ENCODE measurements at regions not wholly inside any gene's neighbourhood (a gene's known extent, or its start where the extent isn't known, plus 50 kb on each side); places are given as distances from the start of the nearest gene placed in this dataset.
"Not testable (repeated sequence)": the region's sequence is repeated elsewhere in the genome, so short reads cannot be mapped to it uniquely, and the experiment has no call there.

DNA sequence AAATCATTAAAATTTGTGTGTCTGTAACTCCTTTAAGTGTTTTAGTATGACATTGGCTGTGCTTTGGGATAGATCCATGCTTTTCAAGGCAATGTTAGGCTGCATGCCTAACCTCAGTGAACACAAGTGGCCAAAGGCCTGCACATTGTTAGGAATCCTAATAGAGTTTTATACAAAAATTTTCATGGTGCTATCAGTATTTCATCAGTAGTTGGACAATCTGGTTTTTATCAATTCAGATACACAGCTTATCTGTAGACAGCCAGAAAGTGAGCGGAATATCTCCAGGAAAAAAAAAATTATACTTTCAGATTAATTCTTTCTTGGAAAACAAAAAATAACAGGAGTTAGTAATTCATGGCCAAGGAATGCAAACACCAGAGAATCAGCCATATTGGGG is 324.0 kb upstream of the PDE3A start:
- no peak for DNase-seq (ENCODE audit: low spot score)

DNA sequence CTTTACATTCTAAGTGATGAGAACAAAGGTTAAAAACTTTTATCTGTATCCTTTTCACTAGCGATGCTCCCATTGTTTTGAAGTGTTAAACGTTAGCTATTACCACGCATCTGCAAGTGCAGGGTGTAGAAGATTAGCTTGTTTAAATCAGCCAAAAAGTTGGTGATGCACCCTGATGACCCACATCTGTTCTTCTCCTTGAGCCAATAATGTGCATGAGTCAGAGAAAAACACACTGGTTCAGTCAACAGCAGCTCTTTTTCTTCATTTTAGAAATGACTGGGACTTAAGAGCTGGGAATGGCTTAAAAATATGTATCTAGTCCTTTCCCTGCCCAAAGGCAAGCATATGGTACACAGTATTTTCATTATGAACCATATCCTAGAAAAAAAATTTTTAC is 323.5 kb upstream of the PDE3A start:
- DNase-seq (ENCODE audit: low spot score) = no peak

DNA sequence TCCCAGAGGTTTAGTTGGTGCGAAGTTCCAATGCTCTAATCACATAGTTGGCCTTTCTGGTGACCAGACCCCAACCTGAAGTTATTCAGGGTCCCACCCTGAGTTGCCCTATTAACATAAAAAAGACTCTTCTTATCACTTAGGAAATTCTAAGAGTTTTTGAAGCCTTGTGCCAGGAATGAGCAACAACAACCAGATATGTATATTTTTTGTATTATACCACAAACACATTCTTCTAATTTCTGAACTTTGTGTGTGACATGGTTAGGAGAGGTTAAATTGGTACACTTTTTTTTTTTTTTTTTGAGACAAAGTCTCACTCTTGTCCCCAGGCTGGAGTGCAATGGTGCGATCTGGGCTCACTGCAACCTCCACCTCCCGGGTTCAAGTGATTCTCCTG is 320.4 kb upstream of the PDE3A start:
- no peak for DNase-seq (ENCODE audit: low spot score)

DNA sequence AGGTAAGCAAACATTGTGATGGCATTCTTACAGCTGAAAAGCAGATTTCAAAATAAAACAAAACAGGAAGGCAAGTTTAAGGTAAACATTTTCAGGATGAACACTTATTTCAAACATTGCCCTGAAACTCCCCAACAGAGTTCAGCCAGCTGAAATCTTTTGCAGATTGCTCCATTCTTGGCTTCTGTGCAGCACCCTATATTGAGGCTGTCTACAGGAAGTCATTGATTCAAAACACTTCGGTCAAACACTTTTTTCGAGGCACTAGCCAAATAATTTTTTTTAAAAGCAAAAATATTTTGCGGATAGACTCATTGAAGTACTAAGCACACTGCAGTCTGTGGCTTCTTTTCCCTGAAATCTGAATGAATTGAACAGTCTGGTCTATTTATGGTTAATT is 318.1 kb upstream of the PDE3A start:
- no peak for DNase-seq (ENCODE audit: low spot score)

DNA sequence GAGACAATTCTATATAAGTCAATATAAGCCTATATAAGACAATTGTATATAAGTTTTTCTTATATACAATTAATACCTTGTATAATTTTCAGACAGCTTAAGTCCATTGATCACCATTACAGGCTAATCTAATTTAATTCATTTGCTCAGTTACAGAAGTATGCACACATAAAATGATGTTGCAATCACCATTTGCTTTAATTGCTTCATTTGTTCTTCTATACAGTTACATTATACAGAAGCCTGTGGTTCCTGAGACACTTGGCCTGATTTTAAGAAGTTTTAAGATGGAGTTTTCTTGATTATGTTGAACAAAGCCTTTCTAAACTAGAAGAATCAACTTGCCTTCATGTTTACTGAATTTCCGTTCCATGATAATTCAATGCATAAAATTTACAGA is 314.6 kb upstream of the PDE3A start:
- DNase-seq (ENCODE audit: low spot score) = no peak

DNA sequence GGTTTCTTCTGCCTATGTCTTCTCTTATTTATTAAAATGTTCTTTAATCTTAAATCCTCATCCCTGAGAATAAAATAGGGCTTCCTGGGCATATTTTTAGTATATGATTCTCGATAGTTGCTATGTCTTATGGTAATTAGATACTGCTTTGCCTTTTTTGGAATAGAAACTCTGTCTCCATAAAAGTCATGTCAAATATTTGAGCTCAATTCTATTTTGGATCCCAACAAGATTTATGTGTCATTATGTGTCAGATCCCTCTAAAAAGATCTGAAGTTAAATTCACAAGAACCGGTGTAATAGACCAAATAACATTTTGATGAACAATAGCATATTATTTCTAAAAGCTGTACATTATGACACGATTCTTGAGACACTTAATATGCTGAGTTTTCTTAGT is 312.5 kb upstream of the PDE3A start:
- DNase-seq (ENCODE audit: low spot score) = no peak

DNA sequence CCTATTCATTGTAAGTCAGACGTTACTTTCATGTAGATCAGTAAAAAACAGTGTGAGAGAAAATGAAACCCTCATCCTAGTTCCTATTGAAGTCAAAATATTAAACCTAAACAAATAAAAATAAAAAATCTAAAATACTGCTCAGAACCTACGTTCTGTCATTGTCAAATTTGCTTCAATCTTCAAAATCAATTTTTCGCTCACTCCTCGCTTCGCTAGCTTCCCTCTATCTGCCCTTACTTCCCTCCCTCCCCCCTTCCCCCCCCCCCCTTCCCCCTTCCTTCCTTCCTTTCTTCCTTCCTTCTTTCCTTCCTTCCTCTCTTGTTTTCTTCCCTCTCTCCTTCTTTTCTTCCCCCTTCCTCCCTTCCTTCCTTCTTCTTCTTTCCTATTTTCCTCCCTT is 310.9 kb upstream of the PDE3A start:
- DNase-seq (ENCODE audit: low spot score) = no peak

DNA sequence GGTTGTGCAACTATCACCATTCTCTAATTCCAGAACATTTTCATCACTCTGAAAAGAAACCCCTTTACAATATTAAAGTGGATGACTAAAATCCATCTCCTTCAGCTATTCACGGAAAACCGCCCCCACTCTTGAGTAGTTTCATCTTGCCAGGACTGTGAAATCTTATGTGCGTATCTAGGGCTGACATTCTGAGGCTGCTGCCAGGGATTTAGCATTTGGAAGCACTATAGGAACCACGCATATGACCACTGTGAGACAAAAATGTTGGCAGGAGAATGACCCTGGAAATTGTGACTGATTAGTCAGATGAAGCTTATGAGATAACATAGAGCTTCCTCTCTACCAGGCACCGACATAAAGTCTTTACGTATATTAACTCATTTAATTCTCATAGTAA is 305.2 kb upstream of the PDE3A start:
- no peak for DNase-seq (ENCODE audit: low spot score)

DNA sequence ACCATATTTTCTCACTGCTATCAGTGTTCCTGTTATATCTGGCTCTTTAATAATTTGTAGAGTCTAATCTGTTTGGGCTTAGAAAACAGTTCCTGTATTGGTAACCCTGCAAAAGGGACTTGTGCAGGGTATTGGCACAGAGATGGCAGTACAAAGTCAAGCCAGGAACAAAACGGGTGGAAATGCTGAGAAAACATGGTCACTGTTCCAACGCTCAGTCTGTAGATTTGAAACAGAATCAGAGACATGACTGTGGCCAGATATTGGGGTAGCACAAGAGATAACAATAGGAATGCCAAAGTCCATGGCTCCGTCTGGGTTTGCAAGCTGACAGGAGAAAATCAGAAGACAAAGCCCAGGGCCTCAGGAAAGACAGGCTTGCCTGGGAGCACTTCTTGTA is 290.7 kb upstream of the PDE3A start:
- no peak for DNase-seq (ENCODE audit: low spot score)

DNA sequence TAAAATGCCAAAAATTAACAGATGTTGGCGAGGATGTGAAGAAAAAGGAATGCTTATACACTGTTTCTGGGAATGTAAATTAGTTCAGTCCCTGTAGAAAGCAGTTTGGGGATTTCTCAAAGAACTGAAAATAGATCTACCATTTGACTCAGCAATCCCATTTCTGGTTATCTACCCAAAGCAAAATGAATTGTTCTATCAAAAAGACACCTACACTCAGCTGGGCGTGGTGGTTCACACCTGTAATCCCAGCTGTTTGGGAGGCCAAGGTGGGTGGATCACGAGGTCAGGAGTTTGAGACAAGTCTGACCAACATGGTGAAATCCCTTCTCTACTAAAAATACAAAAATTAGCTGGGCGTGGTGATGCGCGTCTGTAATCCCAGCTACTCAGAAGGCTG is 279.3 kb upstream of the PDE3A start:
- DNase-seq (ENCODE audit: low spot score) = no peak

DNA sequence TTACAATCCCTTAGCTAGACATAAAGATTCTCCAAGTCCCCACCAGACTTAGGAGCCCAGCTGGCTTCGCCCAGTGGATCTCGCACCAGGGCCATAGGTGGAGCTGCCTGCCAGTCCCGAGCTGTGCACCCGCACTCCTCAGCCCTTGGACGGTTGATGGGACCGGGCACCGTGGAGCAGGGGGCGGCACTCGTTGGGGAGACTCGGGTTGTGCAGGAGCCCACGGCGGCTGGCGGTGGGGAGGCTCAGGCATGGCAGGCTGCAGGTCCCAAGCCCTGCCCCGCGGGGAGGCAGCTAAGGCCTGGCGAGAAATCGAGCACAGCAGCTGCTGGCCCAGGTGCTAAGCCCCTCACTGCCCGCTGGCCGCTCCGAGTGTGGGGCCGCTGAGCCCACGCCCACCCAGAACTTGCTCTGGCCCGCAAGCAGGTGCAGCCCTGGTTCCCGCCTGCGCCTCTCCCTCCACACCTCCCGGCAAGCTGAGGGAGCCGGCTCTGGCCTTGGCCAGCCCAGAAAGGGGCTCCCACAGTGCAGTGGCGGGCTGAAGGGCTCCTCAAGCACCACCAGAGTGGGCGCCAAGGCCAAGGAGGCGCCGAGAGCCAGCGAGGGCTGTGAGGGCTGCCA is 275.0 kb upstream of the PDE3A start:
- DNase-seq (ENCODE audit: low spot score) = not testable (repeated sequence)

DNA sequence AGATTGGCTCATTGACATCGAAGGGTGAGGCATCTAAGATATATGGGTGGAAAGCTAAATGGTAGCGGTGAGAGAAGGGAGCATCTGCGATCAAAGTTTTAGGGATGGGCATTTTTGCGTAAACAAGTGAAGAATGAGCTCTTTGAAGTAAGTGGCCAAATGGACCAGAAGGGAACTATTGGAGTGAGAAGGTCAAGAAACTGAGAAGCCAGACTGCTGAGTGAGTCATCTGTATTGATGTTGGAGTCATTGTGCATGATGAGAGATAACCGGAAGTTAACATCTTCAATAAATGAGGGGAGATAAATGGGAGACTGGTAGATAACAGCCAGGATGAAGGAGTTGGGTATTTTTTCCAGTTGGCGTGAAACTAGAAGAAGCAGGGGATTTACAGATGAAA is 271.9 kb upstream of the PDE3A start:
- DNase-seq (ENCODE audit: low spot score) = no peak

DNA sequence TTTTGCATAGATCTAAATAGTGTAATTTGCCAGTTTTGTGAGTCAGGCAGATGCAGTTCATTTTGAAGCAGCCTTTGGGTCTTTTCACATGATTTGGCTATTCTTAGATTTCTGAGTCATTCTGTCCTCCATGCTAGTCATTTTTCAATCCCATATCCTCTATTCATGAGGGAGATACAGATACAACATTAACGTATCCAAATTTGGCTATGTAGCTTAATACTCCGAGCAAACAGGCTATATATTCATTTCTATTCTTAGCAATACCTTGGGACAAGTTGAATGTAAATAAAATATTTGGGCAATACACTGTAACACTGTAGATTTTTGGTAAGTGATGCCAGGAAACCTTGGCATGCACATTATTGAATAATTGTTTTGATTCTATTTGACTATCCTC is 270.7 kb upstream of the PDE3A start:
- no peak for DNase-seq (ENCODE audit: low spot score)

DNA sequence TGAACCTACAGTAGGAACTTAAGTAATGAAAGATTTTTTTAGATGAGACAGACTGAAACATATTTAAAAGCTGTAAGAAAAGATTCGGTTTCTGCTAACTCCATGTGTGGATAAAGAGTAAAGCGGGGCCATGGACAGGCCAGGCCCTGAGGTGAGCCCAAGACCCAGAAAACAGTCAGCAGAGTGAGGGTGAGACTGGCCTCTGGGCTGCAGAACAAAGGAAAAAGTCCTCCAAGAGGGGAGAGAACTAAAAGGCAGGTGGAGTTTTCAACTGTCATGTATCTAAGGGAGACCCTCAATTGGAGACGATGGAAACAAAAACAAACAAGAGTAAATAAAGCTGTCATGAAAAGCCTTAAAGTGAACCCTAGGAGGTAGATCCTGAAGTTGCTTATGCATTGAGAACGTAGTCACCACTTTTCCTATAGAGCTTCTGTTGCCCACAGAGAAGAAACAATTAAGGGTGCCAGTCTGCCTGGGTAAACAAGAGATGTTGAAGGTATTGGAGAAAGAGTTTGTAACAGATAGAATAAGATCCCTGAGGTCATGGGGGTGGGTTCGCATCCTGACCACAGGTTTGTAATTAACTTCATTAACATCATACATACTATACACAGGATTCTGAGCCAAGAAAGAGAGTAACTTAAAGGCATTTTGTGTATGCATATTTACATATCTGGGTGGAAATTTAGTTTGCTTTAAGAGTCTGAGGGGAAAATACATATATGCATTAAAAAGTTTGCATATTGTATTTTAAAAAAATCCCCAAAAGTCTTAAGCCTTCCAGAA is 268.7 kb upstream of the PDE3A start:
- no peak for DNase-seq (ENCODE audit: low spot score)

DNA sequence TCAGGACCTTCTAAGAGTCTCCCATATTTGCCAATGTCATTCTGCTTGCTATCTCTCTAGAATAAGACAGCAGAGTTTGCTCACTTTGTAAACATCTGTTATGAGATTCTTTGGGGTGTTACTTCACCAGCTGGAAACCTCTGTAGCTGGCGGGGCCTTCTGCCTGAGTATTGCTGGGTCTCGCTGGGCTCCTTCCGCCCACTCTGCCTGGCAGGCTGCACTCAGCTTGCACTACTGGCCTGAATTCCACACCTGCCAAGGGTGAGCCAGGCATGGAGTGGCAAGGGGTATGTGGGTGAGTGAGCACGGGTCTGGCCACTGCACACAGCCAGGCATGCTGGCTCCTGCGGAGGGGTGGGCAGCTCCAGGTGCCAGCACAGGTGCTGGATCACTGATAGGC is 267.3 kb upstream of the PDE3A start:
- no peak for DNase-seq (ENCODE audit: low spot score)

DNA sequence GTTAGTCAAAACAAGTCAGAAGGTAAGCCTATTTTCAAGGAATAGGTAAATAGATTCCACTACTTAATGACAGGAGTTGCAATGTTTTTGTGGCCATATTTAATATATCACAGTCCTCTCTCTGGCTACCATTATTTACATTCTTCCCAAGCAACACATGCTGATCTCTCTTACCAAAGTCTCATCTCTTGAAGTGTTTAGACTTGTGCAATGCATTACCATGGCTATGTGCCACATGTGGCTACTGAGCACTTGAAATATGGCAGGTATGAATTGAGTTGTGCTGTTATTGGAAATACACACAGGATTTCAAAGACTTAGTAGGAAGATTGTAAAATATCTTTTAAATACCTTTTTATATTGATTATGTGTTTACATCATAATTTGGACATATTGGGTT is 262.4 kb upstream of the PDE3A start:
- no peak for DNase-seq (ENCODE audit: low spot score)

DNA sequence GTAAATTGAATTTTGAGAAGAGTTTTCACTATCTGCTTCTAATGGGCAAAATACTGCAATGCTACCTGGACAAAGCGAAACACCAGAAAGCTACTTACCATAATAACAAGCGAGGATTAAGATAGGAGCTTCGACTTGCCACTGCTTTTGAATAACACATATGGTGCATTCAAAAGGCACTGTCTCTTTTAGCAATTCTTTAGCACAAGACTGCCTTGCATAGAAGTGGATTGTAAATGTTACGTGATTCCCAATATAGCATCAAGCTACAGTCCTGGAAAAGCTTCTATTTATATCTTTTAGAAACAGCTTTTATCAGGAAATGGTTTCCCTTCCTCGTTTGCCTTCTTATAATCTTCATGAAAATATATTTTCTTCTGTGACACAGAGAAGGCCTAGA is 258.7 kb upstream of the PDE3A start:
- DNase-seq (ENCODE audit: low spot score) = no peak

DNA sequence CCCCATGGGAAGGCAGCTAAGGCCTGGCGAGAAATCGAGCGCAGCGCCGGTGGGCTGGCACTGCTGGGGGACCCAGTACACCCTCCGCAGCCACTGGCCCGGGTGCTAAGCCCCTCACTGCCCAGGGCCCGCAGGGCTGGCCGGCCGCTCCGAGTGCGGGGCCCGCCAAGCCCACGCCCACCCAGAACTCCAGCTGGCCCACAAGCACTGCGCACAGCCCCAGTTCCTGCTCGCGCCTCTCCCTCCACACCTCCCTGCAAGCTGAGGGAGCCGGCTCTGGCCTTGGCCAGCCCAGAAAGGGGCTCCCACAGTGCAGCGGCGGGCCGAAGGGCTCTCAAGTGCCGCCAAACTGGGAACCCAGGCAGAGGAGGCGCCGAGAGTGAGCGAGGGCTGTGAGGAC is 253.0 kb upstream of the PDE3A start:
- not testable (repeated sequence) for DNase-seq (ENCODE audit: low spot score)

DNA sequence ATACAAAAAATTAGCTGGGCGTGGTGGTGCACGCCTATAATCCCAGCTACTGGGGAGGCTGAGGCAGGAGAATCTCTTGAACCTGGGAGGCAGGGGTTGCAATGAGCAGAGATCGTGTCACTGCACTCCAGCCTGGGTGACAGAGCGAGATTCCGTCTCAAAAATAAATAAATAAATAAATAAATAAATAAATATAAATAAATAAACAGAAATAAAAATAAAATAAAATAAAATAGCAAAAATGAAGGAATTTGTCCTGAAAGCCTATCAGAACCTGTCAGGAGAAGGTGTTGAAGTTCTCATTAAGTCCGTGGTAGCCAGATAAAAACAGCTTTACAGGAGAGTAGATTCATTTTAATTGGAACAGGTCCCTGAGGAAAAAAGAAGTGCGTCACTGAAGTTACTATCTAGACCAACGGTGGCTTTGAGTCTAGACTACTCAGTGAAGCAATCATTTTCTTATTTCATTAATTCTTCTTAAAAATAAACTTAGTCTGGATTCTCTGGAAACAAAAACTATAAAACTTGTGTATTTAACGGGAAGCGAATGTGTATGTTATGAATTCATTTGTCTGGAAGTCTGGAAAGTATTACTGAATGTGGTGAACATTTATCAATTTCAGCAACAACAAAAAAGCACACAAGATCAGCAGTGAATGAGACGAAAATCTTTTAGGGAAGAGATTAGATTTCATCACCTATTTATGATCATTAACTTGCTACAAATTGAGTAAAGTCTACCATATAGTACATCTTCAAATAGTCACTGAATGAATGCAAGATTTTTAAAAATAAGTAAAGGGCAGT is 248.5 kb upstream of the PDE3A start:
- no peak for DNase-seq (ENCODE audit: low spot score)

DNA sequence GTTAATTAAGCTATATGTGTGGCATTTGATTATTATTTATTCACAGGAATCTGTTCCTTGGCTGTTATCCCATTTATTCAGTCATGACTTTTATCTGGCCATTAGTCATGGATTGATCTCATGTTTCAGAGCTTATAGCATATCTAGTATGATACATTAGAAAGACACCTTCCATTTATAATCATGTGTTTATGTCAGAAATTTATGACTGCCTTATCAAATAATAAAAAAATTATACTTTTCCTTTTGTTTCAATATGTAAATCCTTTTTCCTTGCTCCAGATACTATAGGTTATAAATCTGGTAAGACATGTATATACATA is 248.0 kb upstream of the PDE3A start:
- no peak for DNase-seq (ENCODE audit: low spot score)

DNA sequence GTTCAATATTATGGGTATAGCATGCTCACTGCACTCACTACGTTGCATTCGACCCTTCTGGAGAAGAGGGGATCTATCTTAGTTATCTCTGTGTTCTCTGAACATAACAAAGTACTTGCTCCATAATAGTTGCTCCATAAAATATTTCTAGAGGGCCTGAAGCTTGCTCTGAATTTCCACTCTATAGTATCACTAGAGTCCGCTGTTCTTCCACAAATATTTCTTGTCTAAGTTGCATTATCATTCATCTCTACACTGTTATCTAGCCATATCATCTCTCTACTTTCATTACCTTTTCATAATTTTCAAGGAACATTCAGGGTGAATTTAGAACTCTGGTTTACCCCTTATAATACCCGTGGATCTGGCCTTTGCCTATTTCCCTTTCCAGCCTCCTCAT is 246.1 kb upstream of the PDE3A start:
- DNase-seq (ENCODE audit: low spot score) = no peak

DNA sequence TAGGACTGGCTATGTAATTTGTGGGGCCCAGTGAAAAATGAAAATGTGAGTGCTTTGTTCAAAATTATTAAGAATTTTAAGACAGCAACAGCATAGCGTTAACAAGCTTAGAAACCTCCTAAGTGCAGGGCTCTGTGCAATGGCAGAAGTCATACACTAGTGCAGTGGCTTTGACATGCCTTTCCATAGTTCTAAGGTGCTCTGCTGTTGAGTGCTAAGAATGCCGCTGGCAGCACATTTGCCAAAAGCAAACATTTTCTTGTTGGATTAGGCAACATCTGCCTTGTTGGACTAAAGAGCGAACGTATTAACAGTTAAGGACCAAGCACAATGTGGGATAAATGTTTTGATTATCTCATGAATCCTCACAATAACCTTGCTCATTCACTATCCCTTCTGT is 244.9 kb upstream of the PDE3A start:
- DNase-seq (ENCODE audit: low spot score) = no peak

DNA sequence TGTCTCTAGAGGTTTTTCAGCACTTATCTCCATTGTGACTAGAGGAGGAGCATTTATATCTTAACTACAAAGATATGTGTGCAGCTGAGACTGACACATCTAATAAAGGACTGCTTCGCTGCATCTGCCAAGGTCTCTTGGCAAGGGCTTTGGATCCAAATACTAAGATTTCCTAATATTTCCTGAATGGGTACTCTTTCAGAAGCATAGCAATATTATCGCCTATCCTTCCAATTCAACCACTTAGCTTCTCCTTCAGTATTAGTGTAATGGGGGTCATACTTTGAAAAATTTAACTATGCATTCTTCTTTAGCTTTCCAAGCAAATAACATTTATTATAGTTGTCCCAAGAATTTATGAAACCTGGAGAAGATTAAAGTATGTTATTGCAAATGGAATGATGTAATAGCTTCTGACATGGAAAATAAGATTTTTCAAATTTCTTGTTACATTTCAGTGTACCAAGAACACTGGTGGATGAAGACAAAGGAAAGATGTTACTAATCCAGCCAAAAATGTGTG is 243.0 kb upstream of the PDE3A start:
- no peak for DNase-seq (ENCODE audit: low spot score)

Data from globus pallidus (tissue), 1 donor.